ENCODE measurements at regions not wholly inside any gene's neighbourhood (a gene's known extent, or its start where the extent isn't known, plus 50 kb on each side); places are given as distances from the start of the nearest gene placed in this dataset.

GRCh38 chr4:110268790-110269189, 70.4 kb upstream of the ELOVL6 start:
- no peak overlapping the region for H3K4me3 ChIP-seq
- no peak for TF ChIP-seq POLR2A (IDR thresholded peaks at IDR 0.05)
- no peak for TF ChIP-seq POLR2AphosphoS5 (IDR thresholded peaks at IDR 0.05)
- H3K36me3 ChIP-seq = no peaks in the 10 kb centered on the region
- H3K9me3 ChIP-seq = peaks cover 0 to 4% of the 10 kb centered on the region in 2 donors
- H3K4me1 ChIP-seq = no peaks in the 10 kb centered on the region
- no peak overlapping the region for H3K27ac ChIP-seq
- intact Hi-C loops (cut with DNase I; ENCODE audit: low total_unique reads) = no loop called here
- no peaks in the 10 kb centered on the region for H3K27me3 ChIP-seq
- DNase-seq (ENCODE audit: low spot score in 2 of 2) = no peak

- intact Hi-C loops (cut with DNase I; ENCODE audit: low total_unique reads) = no loop called here
- Histone ChIP-seq H3K9me3 (peaks cover 0 to 7% of the 10 kb centered on the region in 2 donors), H3K27me3 (no peaks in the 10 kb centered on the region), H3K36me3 (no peaks in the 10 kb centered on the region), H3K27ac (no peak overlapping the region), H3K4me3 (no peak overlapping the region), H3K4me1 (no peaks in the 10 kb centered on the region)
- no peak for DNase-seq (ENCODE audit: low spot score in 2 of 2)
- TF ChIP-seq CTCF (IDR thresholded peaks at IDR 0.05) (no peak), POLR2A (IDR thresholded peaks at IDR 0.05) (no peak), POLR2AphosphoS5 (IDR thresholded peaks at IDR 0.05) (no peak)
These were observed 69.9 kb upstream of the ELOVL6 start for GRCh38 chr4:110268352-110268751.

GRCh38 chr4:110266136-110266535, 67.7 kb upstream of the ELOVL6 start:
- no peaks in the 10 kb centered on the region for H3K4me1 ChIP-seq
- TF ChIP-seq CTCF (IDR thresholded peaks at IDR 0.05) = no peak
- no peak for TF ChIP-seq POLR2A (IDR thresholded peaks at IDR 0.05)
- no peak for TF ChIP-seq POLR2AphosphoS5 (IDR thresholded peaks at IDR 0.05)
- peaks cover 0 to 7% of the 10 kb centered on the region in 2 donors for H3K9me3 ChIP-seq
- no peak overlapping the region for H3K27ac ChIP-seq
- H3K27me3 ChIP-seq = no peaks in the 10 kb centered on the region
- no peaks in the 10 kb centered on the region for H3K36me3 ChIP-seq
- H3K4me3 ChIP-seq = no peak overlapping the region
- no peak for DNase-seq (ENCODE audit: low spot score in 2 of 2)
- intact Hi-C loops (cut with DNase I; ENCODE audit: low total_unique reads) = no loop called here

GRCh38 chr4:110265001-110265400, 66.6 kb upstream of the ELOVL6 start:
- intact Hi-C loops (cut with DNase I; ENCODE audit: low total_unique reads) = no loop called here
- peaks cover 0 to 7% of the 10 kb centered on the region in 2 donors for H3K9me3 ChIP-seq
- no peak overlapping the region for H3K27ac ChIP-seq
- no peaks in the 10 kb centered on the region for H3K27me3 ChIP-seq
- TF ChIP-seq POLR2AphosphoS5 (IDR thresholded peaks at IDR 0.05) = no peak
- TF ChIP-seq CTCF (IDR thresholded peaks at IDR 0.05) = no peak
- TF ChIP-seq POLR2A (IDR thresholded peaks at IDR 0.05) = no peak
- H3K4me1 ChIP-seq = no peaks in the 10 kb centered on the region
- no peak for DNase-seq (ENCODE audit: low spot score in 2 of 2)
- H3K4me3 ChIP-seq = no peak overlapping the region
- no peaks in the 10 kb centered on the region for H3K36me3 ChIP-seq

- no peak for DNase-seq (ENCODE audit: low spot score in 2 of 2)
- no peaks in the 10 kb centered on the region for H3K36me3 ChIP-seq
- intact Hi-C loops (cut with DNase I; ENCODE audit: low total_unique reads) = no loop called here
- TF ChIP-seq POLR2AphosphoS5 (IDR thresholded peaks at IDR 0.05) (no peak), POLR2A (IDR thresholded peaks at IDR 0.05) (no peak), CTCF (IDR thresholded peaks at IDR 0.05) (no peak)
- H3K27ac ChIP-seq = no peak overlapping the region
- peaks cover 0 to 7% of the 10 kb centered on the region in 2 donors for H3K9me3 ChIP-seq
- H3K27me3 ChIP-seq = no peaks in the 10 kb centered on the region
- H3K4me3 ChIP-seq = no peak overlapping the region
- H3K4me1 ChIP-seq = no peaks in the 10 kb centered on the region
These were observed 61.9 kb upstream of the ELOVL6 start for GRCh38 chr4:110260299-110260698.

- intact Hi-C loops (cut with DNase I; ENCODE audit: low total_unique reads) = no loop called here
- H3K27me3 ChIP-seq = no peaks in the 10 kb centered on the region
- no peak overlapping the region for H3K4me3 ChIP-seq
- no peak overlapping the region for H3K27ac ChIP-seq
- DNase-seq (ENCODE audit: low spot score in 2 of 2) = no peak
- TF ChIP-seq CTCF (IDR thresholded peaks at IDR 0.05) = no peak
- TF ChIP-seq POLR2AphosphoS5 (IDR thresholded peaks at IDR 0.05) = no peak
- no peak for TF ChIP-seq POLR2A (IDR thresholded peaks at IDR 0.05)
- H3K4me1 ChIP-seq = no peaks in the 10 kb centered on the region
- no peaks in the 10 kb centered on the region for H3K36me3 ChIP-seq
- H3K9me3 ChIP-seq = no peaks in the 10 kb centered on the region
These were observed 51.6 kb upstream of the ELOVL6 start for GRCh38 chr4:110250023-110250387.
